ENCODE measurements at regions not wholly inside any gene's neighbourhood (a gene's known extent, or its start where the extent isn't known, plus 50 kb on each side); places are given as distances from the start of the nearest gene placed in this dataset.

DNA sequence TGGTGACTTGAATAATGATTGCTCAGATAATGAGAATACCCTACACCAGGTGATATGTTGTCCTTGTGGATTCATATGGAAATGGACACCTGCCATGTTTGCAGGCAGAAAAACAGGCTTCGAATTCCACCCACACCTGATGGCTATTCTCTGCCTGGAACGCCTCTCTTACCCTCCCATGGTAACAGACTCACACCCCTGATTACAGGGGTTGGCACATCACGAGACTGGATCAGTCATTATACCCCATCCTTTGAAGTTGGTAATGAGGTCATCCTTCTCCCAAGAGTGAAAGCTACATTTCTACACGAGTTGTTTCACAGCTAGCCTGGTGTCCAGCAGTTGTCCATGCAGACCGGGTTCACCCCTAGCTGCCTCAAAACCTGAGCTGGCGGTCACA, 71.4 kb upstream of the MBOAT2 start:
- TF ChIP-seq POLR2A (IDR thresholded peaks at IDR 0.05; ENCODE audit: low read length) (no peak), GATA1 (IDR thresholded peaks at IDR 0.05; ENCODE audit: low read depth, low read length) (no peak)

Measured in erythroblast (primary cell).